WTC11 (cell line): ENCODE measurements at regions not wholly inside any gene's neighbourhood (a gene's known extent, or its start where the extent isn't known, plus 50 kb on each side); places are given as distances from the start of the nearest gene placed in this dataset.

Experiments used
- AFF4 ChIP-seq: sonication (generic); formaldehyde crosslinking; IDR thresholded peaks from 2 replicates; pipeline ENCODE4 v1.8.1; 2023; ENCODE audit warnings: mild to moderate bottlenecking, missing genetic modification reagents, borderline replicate concordance
- ARID4B ChIP-seq: sonication (generic); formaldehyde crosslinking; IDR thresholded peaks from 2 replicates; pipeline ENCODE4 v1.8.0; 2023; ENCODE audit warnings: missing genetic modification reagents, mild to moderate bottlenecking, borderline replicate concordance
- FOXP4 ChIP-seq: sonication (generic); formaldehyde crosslinking; IDR thresholded peaks from 2 replicates; pipeline ENCODE4 v1.8.0; 2022; ENCODE audit warnings: mild to moderate bottlenecking, missing genetic modification reagents
- HMGXB4 ChIP-seq: sonication (generic); formaldehyde crosslinking; IDR thresholded peaks from 2 replicates; pipeline ENCODE4 v1.8.1; 2023; ENCODE audit warnings: mild to moderate bottlenecking, moderate library complexity, missing genetic modification reagents
- JUN ChIP-seq: sonication (generic); formaldehyde crosslinking; IDR thresholded peaks from 2 replicates; pipeline ENCODE4 v1.8.0; 2023; ENCODE audit warnings: mild to moderate bottlenecking, missing genetic modification reagents
- MLX ChIP-seq: sonication (generic); formaldehyde crosslinking; IDR thresholded peaks from 2 replicates; pipeline ENCODE4 v1.8.1; 2023; ENCODE audit warnings: mild to moderate bottlenecking, missing genetic modification reagents, moderate library complexity
- PREB ChIP-seq: sonication (generic); formaldehyde crosslinking; IDR thresholded peaks from 2 replicates; pipeline ENCODE4 v1.8.1; 2022; ENCODE audit warnings: mild to moderate bottlenecking, missing genetic modification reagents, moderate library complexity, borderline replicate concordance
- ZBTB43 ChIP-seq: sonication (generic); formaldehyde crosslinking; IDR thresholded peaks from 2 replicates; pipeline ENCODE4 v1.8.1; 2023; ENCODE audit warnings: mild to moderate bottlenecking, missing genetic modification reagents
- ZSCAN18 ChIP-seq: fragments of 250-450 bp; sonication (Bioruptor Pico); IDR thresholded peaks from 2 replicates; pipeline ENCODE4 v2.1.2; 2022; ENCODE audit warnings: mild to moderate bottlenecking, moderate library complexity

- no peak for TF ChIP-seq FOXP4 (CRISPR knock-in tag)
- TF ChIP-seq PREB (CRISPR knock-in tag) = no peak
- TF ChIP-seq ZSCAN18 (CRISPR knock-in tag) = no peak
- TF ChIP-seq HMGXB4 (CRISPR knock-in tag) = no peak
- TF ChIP-seq ZBTB43 (CRISPR knock-in tag) = no peak
- no peak for TF ChIP-seq AFF4 (CRISPR knock-in tag)
- TF ChIP-seq ARID4B = no peak
- TF ChIP-seq MLX (CRISPR knock-in tag) = no peak
- TF ChIP-seq JUN (CRISPR knock-in tag) = no peak
Measured at GRCh38 chr5:174479325-174479724, 245.1 kb upstream of the MSX2 start (continued).
